K562 (cell line): ENCODE measurements at regions not wholly inside any gene's neighbourhood (a gene's known extent, or its start where the extent isn't known, plus 50 kb on each side); places are given as distances from the start of the nearest gene placed in this dataset.

Experiments
- ATAC-seq: fragments of 200-7000 bp; cut with Tn5 transposase; 3 replicates; pipeline ENCODE4 v1.9.1; 2020; ENCODE audit warnings: moderate library complexity
- BruUV-seq: library from RNA; stranded (reverse); fragments of 400-500 nt; replicated peaks from 2 replicates; lab custom pipeline; 2021; lab: Mats Ljungman, UMichigan
- CTCF ChIA-PET: fragments of 300-600 bp; formaldehyde crosslinking; extraction: SDS; loops from one replicate; lab custom pipeline; 2021; ENCODE audit warnings: low intra/inter-chr PET ratio; lab: Yijun Ruan, JAX
- POLR2A ChIA-PET: fragments of 300-600, 350-650 bp; sonication (Branson Sonifier 250); formaldehyde crosslinking; extraction: SDS; loops from one replicate; lab custom pipeline; 2021; ENCODE audit warnings: antibody characterized with exemption, inconsistent platforms; lab: Yijun Ruan, JAX
- DNase-seq, 4 experiments: peaks; one replicate each; pipeline versions ENCODE4 v3.0.0 to v3.0.0-alpha.2; 2011 to 2018; ENCODE audit warnings: low spot score in 3 of 4, mixed read lengths in 3 of 4; ENCODE audit errors: extremely low read depth in 1 of 4
- FAIRE-seq: peaks from 2 replicates; lab custom pipeline; 2011; peaks lifted over from hg19 to GRCh38; lab: Jason Lieb, UNC
- H2AFZ ChIP-seq: 2 replicates; pipeline ENCODE4 v1.6.0; 2011; ENCODE audit warnings: low read depth, low read length, control low read depth, inconsistent platforms
- H3K27ac ChIP-seq: fragments of 200-600 bp; 3 replicates; pipeline ENCODE4 v1.8.0; 2011; ENCODE audit warnings: low read depth, mild to moderate bottlenecking, control low read depth, inconsistent platforms, low read length, moderate library complexity, mixed read lengths; ENCODE audit errors: extremely low read depth
- H3K27me3 ChIP-seq, 2 experiments: fragments of 300-600 bp in 1 of 2; 2 replicates in 1 of 2; 3 replicates in 1 of 2; pipeline versions ENCODE4 v1.6.0 to v1.8.0; 2011; ENCODE audit warnings: inconsistent platforms in 2 of 2, low read length in 2 of 2, mild to moderate bottlenecking in 1 of 2, mixed read lengths in 1 of 2, moderate library complexity in 1 of 2; ENCODE audit not compliant: control insufficient read depth in 2 of 2, insufficient read depth in 2 of 2
- H3K36me3 ChIP-seq: fragments of 300-600 bp; 3 replicates; pipeline ENCODE4 v1.8.0; 2011; ENCODE audit warnings: mild to moderate bottlenecking, low read length, inconsistent platforms; ENCODE audit not compliant: control insufficient read depth, insufficient read depth
- H3K4me1 ChIP-seq, 2 experiments: fragments of 200-600 bp in 1 of 2; replicated peaks in 1 of 2; 2 replicates in 1 of 2; 3 replicates in 1 of 2; pipeline versions ENCODE4 v1.5.1 to v1.8.0; 2011; ENCODE audit warnings: inconsistent platforms in 2 of 2, low read length in 2 of 2, mild to moderate bottlenecking in 1 of 2, mixed read lengths in 1 of 2, moderate library complexity in 1 of 2; ENCODE audit not compliant: control insufficient read depth in 2 of 2, insufficient read depth in 2 of 2
- H3K4me2 ChIP-seq: 2 replicates; pipeline ENCODE4 v1.6.1; 2011; ENCODE audit warnings: low read length, control low read depth, inconsistent platforms, mixed read lengths; ENCODE audit not compliant: insufficient read depth
- H3K4me3 ChIP-seq: fragments of 200-600 bp; sonication (generic), shearing (Covaris generic); 2 replicates; pipeline ENCODE4 v1.5.1; 2016; ENCODE audit warnings: control low read depth, inconsistent platforms
- H3K79me2 ChIP-seq: fragments of 200-600 bp; 3 replicates; pipeline ENCODE4 v1.8.0; 2011; ENCODE audit warnings: low read length, inconsistent platforms; ENCODE audit not compliant: control insufficient read depth, insufficient read depth
- H3K9ac ChIP-seq, 2 experiments: 2 replicates each; pipeline versions ENCODE4 v1.6.0 to v1.6.1; 2011; ENCODE audit warnings: low read depth in 2 of 2, low read length in 2 of 2, control low read depth in 1 of 2, inconsistent platforms in 1 of 2, mild to moderate bottlenecking in 1 of 2, mixed read lengths in 1 of 2; ENCODE audit not compliant: insufficient read depth in 1 of 2
- H3K9me1 ChIP-seq: one replicate; pipeline ENCODE4 v1.6.0; 2011; ENCODE audit warnings: inconsistent platforms, mild to moderate bottlenecking, low read length, moderate library complexity; ENCODE audit not compliant: control insufficient read depth, insufficient read depth
- H3K9me3 ChIP-seq: replicated peaks from 2 replicates; pipeline ENCODE4 v1.5.1; 2011; ENCODE audit warnings: low read depth, low read length, inconsistent platforms; ENCODE audit not compliant: control insufficient read depth, insufficient read depth
- H4K20me1 ChIP-seq: replicated peaks from 2 replicates; pipeline ENCODE4 v1.6.1; 2011; ENCODE audit warnings: low read length, inconsistent platforms, mixed read lengths; ENCODE audit not compliant: control insufficient read depth, insufficient read depth
- ASH1L ChIP-seq: fragments of 450-650 bp; IDR thresholded peaks from 2 replicates; pipeline ENCODE4 v1.6.1; 2018; ENCODE audit warnings: borderline replicate concordance, mild to moderate bottlenecking, low read depth; ENCODE audit not compliant: partially characterized antibody
- ETV1 ChIP-seq: fragments of 450-650 bp; conservative IDR thresholded peaks from 2 replicates; pipeline ENCODE4 v1.6.1; 2016; ENCODE audit warnings: missing genetic modification characterization, control low read depth, low read depth, missing compliant biosample characterization
- HEY1 ChIP-seq: fragments of 250-450 bp; sonication (Bioruptor Pico); IDR thresholded peaks from 2 replicates; pipeline ENCODE4 v1.5.0; 2020; ENCODE audit warnings: mild to moderate bottlenecking, moderate library complexity, borderline replicate concordance
- KDM4B ChIP-seq, 2 experiments: fragments of 450-650 bp in 1 of 2; sonication (generic) in 1 of 2; IDR thresholded peaks; 2 replicates each; pipeline ENCODE4 v1.6.1; 2016 to 2017; ENCODE audit warnings: borderline replicate concordance in 2 of 2, antibody characterized with exemption in 1 of 2, low read depth in 1 of 2, mild to moderate bottlenecking in 1 of 2
- MAFF ChIP-seq: IDR thresholded peaks from 2 replicates; pipeline ENCODE4 v1.6.1; 2012; ENCODE audit warnings: low read length, improper control_type of control experiment
- NCOA4 ChIP-seq: fragments of 450-650 bp; IDR thresholded peaks from 2 replicates; pipeline ENCODE4 v1.6.1; 2018; ENCODE audit warnings: mild to moderate bottlenecking; ENCODE audit not compliant: partially characterized antibody
- NFATC3 ChIP-seq: fragments of 450-650 bp; IDR thresholded peaks from 2 replicates; pipeline ENCODE4 v1.6.1; 2017; ENCODE audit warnings: mild to moderate bottlenecking
- NR2C2 ChIP-seq, 2 experiments: fragments of 200-800 bp in 1 of 2; sonication (Bioruptor generic) in 1 of 2; sonication (generic) in 1 of 2; formaldehyde crosslinking in 1 of 2; IDR thresholded peaks; 2 replicates each; pipeline versions ENCODE4 v1.6.1 to v1.8.0; 2016 to 2022; ENCODE audit warnings: mild to moderate bottlenecking in 1 of 2, missing compliant biosample characterization in 1 of 2, missing genetic modification characterization in 1 of 2, missing genetic modification reagents in 1 of 2
- POLR2H ChIP-seq: IDR thresholded peaks from 2 replicates; pipeline ENCODE4 v1.6.1; 2016; ENCODE audit warnings: missing genetic modification characterization, low read depth, mild to moderate bottlenecking, control low read depth, missing compliant biosample characterization, moderate library complexity
- PTTG1 ChIP-seq: fragments of 450-650 bp; IDR thresholded peaks from 2 replicates; pipeline ENCODE4 v1.6.1; 2016; ENCODE audit warnings: low read depth, mild to moderate bottlenecking, missing genetic modification characterization, missing compliant biosample characterization
- SMAD2 ChIP-seq: fragments of 150-350 bp; IDR thresholded peaks from 2 replicates; pipeline ENCODE4 v1.6.1; 2014; ENCODE audit warnings: low read depth, mild to moderate bottlenecking, low read length
- SMARCC2 ChIP-seq: fragments of 450-650 bp; IDR thresholded peaks from 2 replicates; pipeline ENCODE4 v1.6.1; 2017; ENCODE audit warnings: antibody characterized with exemption, moderate library complexity, mild to moderate bottlenecking, low read depth
- SRSF7 ChIP-seq: fragments of 200-400 bp; formaldehyde crosslinking; optimal IDR thresholded peaks from 2 replicates; pipeline ENCODE3; 2017; ENCODE audit warnings: mild to moderate bottlenecking, low read depth, low read length
- TCF3 ChIP-seq: sonication (generic); formaldehyde crosslinking; IDR thresholded peaks from 2 replicates; pipeline ENCODE4 v1.4.0; 2020; ENCODE audit warnings: mild to moderate bottlenecking, missing genetic modification reagents
- TFAM ChIP-seq: fragments of 250-450 bp; sonication (Bioruptor Pico); conservative IDR thresholded peaks from 2 replicates; pipeline ENCODE4 v1.5.0; 2021; ENCODE audit warnings: mild to moderate bottlenecking, moderate library complexity
- ZNF175 ChIP-seq: fragments of 200-800 bp; sonication (Bioruptor generic); IDR thresholded peaks from 2 replicates; pipeline ENCODE4 v1.6.1; 2016; ENCODE audit warnings: low read depth, mild to moderate bottlenecking, missing genetic modification characterization, missing compliant biosample characterization
- ZNF282 ChIP-seq: sonication (generic); formaldehyde crosslinking; IDR thresholded peaks from 2 replicates; pipeline ENCODE4 v1.8.1; 2023; ENCODE audit warnings: missing genetic modification reagents
- WGBS: fragments of 100-300 bp; shearing (Covaris generic); methylation state at CpG from one replicate; pipeline ENCODE4 v1.1.6; 2016; ENCODE audit warnings: low coverage, mixed read lengths; ENCODE audit not compliant: insufficient coverage; ENCODE audit errors: missing lambda C conversion rate; 5-methylcytosine and 5-hydroxymethylcytosine counted together
- in situ Hi-C: fragments of 300-500 bp; cut with MboI; formaldehyde crosslinking; loops from 4 replicates; pipeline ENCODE4 v1.15.0; 2018; ENCODE audit warnings: inconsistent platforms, mixed read lengths
- intact Hi-C: fragments of 100-400 bp; cut with micrococcal nuclease; formaldehyde crosslinking; loops from 2 replicates; pipeline ENCODE4 v1.14.2; 2022
- TF ChIP-seq, protein P1 (sequence below): fragments of 250-450 bp; sonication (Bioruptor Pico); IDR thresholded peaks from 2 replicates; pipeline ENCODE4 v1.8.0; 2022; ENCODE audit warnings: inconsistent platforms
- TF ChIP-seq, protein P2 (sequence below): fragments of 250-450 bp; sonication (Bioruptor Pico); IDR thresholded peaks from 2 replicates; pipeline ENCODE4 v1.8.0; 2021; ENCODE audit warnings: borderline replicate concordance, mild to moderate bottlenecking, moderate library complexity; ENCODE audit not compliant: poor library complexity, severe bottlenecking

DNA sequence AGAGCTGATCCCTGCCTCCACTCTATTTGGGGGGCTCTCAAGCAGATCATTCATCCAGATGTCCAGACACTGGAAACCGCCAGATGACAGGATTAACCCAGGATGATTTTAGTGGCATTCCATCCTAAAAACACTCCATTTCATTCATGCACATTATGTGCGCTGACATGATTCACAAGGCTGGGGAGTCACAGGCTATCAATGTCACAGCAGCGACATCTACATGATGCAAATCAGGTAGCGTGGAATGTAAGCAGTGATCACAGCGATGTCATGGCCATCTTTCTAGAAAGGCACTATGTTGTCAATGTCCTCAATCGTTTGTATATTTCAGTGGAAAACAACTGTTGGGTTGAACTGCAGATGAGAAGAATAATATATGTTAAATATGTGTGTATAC, 331.5 kb upstream of the MSX2 start:
- DNase-seq = no peak
- in situ Hi-C loops = no loop called here
- no peak for ATAC-seq
- CTCF ChIA-PET = no interaction called here
- Histone ChIP-seq H3K4me3 (no peak overlapping the region), H3K9me3 (no peaks in the 10 kb centered on the region), H3K9me1 (no peaks in the 10 kb centered on the region), H3K27me3 (peaks cover 0 to 12% of the 10 kb centered on the region in 2 experiments; a peak in 2 of 5 replicates), H2AFZ (no peak overlapping the region), H4K20me1 (no peaks in the 10 kb centered on the region), H3K9ac (no peak overlapping the region), H3K79me2 (no peaks in the 10 kb centered on the region), H3K36me3 (no peaks in the 10 kb centered on the region), H3K4me1 (no peaks in the 10 kb centered on the region), H3K27ac (no peak overlapping the region), H3K4me2 (no peak overlapping the region)
- POLR2A ChIA-PET = interaction anchor here (0.6 kb wide), 2 partner anchors 22 to 536 kb away, joined by 3 read pairs; no protein-coding TSS in a partner anchor
- intact Hi-C loops = no loop called here
- no peak for FAIRE-seq
- WGBS = 2% methylated on average over 6 of the region's 6 CpGs
- no TSS peak for BruUV-seq
- TF ChIP-seq, protein P1, sequence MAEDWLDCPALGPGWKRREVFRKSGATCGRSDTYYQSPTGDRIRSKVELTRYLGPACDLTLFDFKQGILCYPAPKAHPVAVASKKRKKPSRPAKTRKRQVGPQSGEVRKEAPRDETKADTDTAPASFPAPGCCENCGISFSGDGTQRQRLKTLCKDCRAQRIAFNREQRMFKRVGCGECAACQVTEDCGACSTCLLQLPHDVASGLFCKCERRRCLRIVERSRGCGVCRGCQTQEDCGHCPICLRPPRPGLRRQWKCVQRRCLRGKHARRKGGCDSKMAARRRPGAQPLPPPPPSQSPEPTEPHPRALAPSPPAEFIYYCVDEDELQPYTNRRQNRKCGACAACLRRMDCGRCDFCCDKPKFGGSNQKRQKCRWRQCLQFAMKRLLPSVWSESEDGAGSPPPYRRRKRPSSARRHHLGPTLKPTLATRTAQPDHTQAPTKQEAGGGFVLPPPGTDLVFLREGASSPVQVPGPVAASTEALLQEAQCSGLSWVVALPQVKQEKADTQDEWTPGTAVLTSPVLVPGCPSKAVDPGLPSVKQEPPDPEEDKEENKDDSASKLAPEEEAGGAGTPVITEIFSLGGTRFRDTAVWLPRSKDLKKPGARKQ (CRISPR knock-in tag) = no peak
- TF ChIP-seq NR2C2 (CRISPR knock-in tag; IDR thresholded peaks at IDR 0.05) (no peak), NR2C2 (tag; IDR thresholded peaks at IDR 0.05) (no peak), SMARCC2 (no peak), NCOA4 (no peak), ZNF282 (CRISPR knock-in tag) (no peak), POLR2H (tag) (no peak), MAFF (no peak), TFAM (CRISPR knock-in tag) (no peak), ETV1 (tag) (no peak), NFATC3 (no peak), SRSF7 (no peak), PTTG1 (tag) (no peak), KDM4B (IDR thresholded peaks at IDR 0.05; ENCODE audit: borderline replicate concordance in 2 of 2, low read depth in 1 of 2) (no peak), HEY1 (CRISPR knock-in tag) (no peak), TCF3 (CRISPR knock-in tag) (no peak), SMAD2 (no peak), ASH1L (no peak), ZNF175 (CRISPR knock-in tag) (no peak)
- TF ChIP-seq, protein P2, sequence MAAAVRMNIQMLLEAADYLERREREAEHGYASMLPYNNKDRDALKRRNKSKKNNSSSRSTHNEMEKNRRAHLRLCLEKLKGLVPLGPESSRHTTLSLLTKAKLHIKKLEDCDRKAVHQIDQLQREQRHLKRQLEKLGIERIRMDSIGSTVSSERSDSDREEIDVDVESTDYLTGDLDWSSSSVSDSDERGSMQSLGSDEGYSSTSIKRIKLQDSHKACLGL (CRISPR knock-in tag) = no peak
